ENCODE measurements at regions not wholly inside any gene's neighbourhood (a gene's known extent, or its start where the extent isn't known, plus 50 kb on each side); places are given as distances from the start of the nearest gene placed in this dataset.

GRCh38 chr19:31947436-31948115 is 397.8 kb upstream of the ZNF507 start:
- H3K4me1 ChIP-seq (ENCODE audit: control insufficient read depth, insufficient read depth, low read length): no peaks in the 10 kb centered on the region
- no peak overlapping the region for H3K4me3 ChIP-seq (ENCODE audit: low read length)
- no peak overlapping the region for H3K9ac ChIP-seq (ENCODE audit: low read depth, low read length)
- H3K27me3 ChIP-seq (ENCODE audit: control insufficient read depth, insufficient read depth, low read length): no peaks in the 10 kb centered on the region
- H3K36me3 ChIP-seq (ENCODE audit: insufficient read depth, low read length): no peaks in the 10 kb centered on the region
- peaks cover 4% of the 10 kb centered on the region for H3K9me3 ChIP-seq (replicated peaks; ENCODE audit: low read length)
- no peak overlapping the region for H3K4me2 ChIP-seq (ENCODE audit: low read length)

- H3K4me1 ChIP-seq (ENCODE audit: control insufficient read depth, insufficient read depth, low read length): no peaks in the 10 kb centered on the region
- H3K9ac ChIP-seq (ENCODE audit: low read depth, low read length): no peak overlapping the region
- H3K9me3 ChIP-seq (replicated peaks; ENCODE audit: low read length): peaks cover 4% of the 10 kb centered on the region
- H3K4me2 ChIP-seq (ENCODE audit: low read length): no peak overlapping the region
- H3K4me3 ChIP-seq (ENCODE audit: low read length): no peak overlapping the region
- no peaks in the 10 kb centered on the region for H3K27me3 ChIP-seq (ENCODE audit: control insufficient read depth, insufficient read depth, low read length)
- H3K36me3 ChIP-seq (ENCODE audit: insufficient read depth, low read length): no peaks in the 10 kb centered on the region
Observed at GRCh38 chr19:31952693-31953092, 392.7 kb upstream of the ZNF507 start.

GRCh38 chr19:31955061-31955460 is 390.3 kb upstream of the ZNF507 start:
- H3K9me3 ChIP-seq (replicated peaks; ENCODE audit: low read length): no peaks in the 10 kb centered on the region
- no peak overlapping the region for H3K9ac ChIP-seq (ENCODE audit: low read depth, low read length)
- H3K4me1 ChIP-seq (ENCODE audit: control insufficient read depth, insufficient read depth, low read length): no peaks in the 10 kb centered on the region
- H3K4me3 ChIP-seq (ENCODE audit: low read length): no peak overlapping the region
- H3K4me2 ChIP-seq (ENCODE audit: low read length): no peak overlapping the region
- H3K36me3 ChIP-seq (ENCODE audit: insufficient read depth, low read length): no peaks in the 10 kb centered on the region
- H3K27me3 ChIP-seq (ENCODE audit: control insufficient read depth, insufficient read depth, low read length): no peaks in the 10 kb centered on the region

GRCh38 chr19:31955884-31956283 is 389.5 kb upstream of the ZNF507 start:
- Histone ChIP-seq H3K4me1 (ENCODE audit: control insufficient read depth, insufficient read depth, low read length) (no peaks in the 10 kb centered on the region), H3K9me3 (replicated peaks; ENCODE audit: low read length) (no peaks in the 10 kb centered on the region), H3K4me2 (ENCODE audit: low read length) (no peak overlapping the region), H3K36me3 (ENCODE audit: insufficient read depth, low read length) (no peaks in the 10 kb centered on the region), H3K4me3 (ENCODE audit: low read length) (no peak overlapping the region), H3K9ac (ENCODE audit: low read depth, low read length) (no peak overlapping the region), H3K27me3 (ENCODE audit: control insufficient read depth, insufficient read depth, low read length) (no peaks in the 10 kb centered on the region)

- H3K27me3 ChIP-seq (ENCODE audit: control insufficient read depth, insufficient read depth, low read length): no peaks in the 10 kb centered on the region
Observed at GRCh38 chr19:31956771-31957392, 388.5 kb upstream of the ZNF507 start.

GRCh38 chr19:31957711-31958110 is 387.7 kb upstream of the ZNF507 start:
- Histone ChIP-seq H3K9ac (ENCODE audit: low read depth, low read length) (no peak overlapping the region), H3K27me3 (ENCODE audit: control insufficient read depth, insufficient read depth, low read length) (no peaks in the 10 kb centered on the region)

More at GRCh38 chr19:31956771-31957392, 388.5 kb upstream of the ZNF507 start:
- Histone ChIP-seq H3K4me3 (ENCODE audit: low read length) (no peak overlapping the region), H3K36me3 (ENCODE audit: insufficient read depth, low read length) (no peaks in the 10 kb centered on the region), H3K4me1 (ENCODE audit: control insufficient read depth, insufficient read depth, low read length) (no peaks in the 10 kb centered on the region), H3K9me3 (replicated peaks; ENCODE audit: low read length) (no peaks in the 10 kb centered on the region), H3K4me2 (ENCODE audit: low read length) (no peak overlapping the region), H3K9ac (ENCODE audit: low read depth, low read length) (no peak overlapping the region)

GRCh38 chr19:31959527-31960018 is 385.8 kb upstream of the ZNF507 start:
- Histone ChIP-seq H3K9me3 (replicated peaks; ENCODE audit: low read length) (no peaks in the 10 kb centered on the region), H3K27me3 (ENCODE audit: control insufficient read depth, insufficient read depth, low read length) (no peaks in the 10 kb centered on the region), H3K4me1 (ENCODE audit: control insufficient read depth, insufficient read depth, low read length) (no peaks in the 10 kb centered on the region), H3K9ac (ENCODE audit: low read depth, low read length) (no peak overlapping the region), H3K4me3 (ENCODE audit: low read length) (no peak overlapping the region), H3K4me2 (ENCODE audit: low read length) (no peak overlapping the region), H3K36me3 (ENCODE audit: insufficient read depth, low read length) (no peaks in the 10 kb centered on the region)

More at GRCh38 chr19:31957711-31958110, 387.7 kb upstream of the ZNF507 start:
- no peaks in the 10 kb centered on the region for H3K4me1 ChIP-seq (ENCODE audit: control insufficient read depth, insufficient read depth, low read length)
- no peak overlapping the region for H3K4me2 ChIP-seq (ENCODE audit: low read length)
- H3K4me3 ChIP-seq (ENCODE audit: low read length): no peak overlapping the region
- H3K9me3 ChIP-seq (replicated peaks; ENCODE audit: low read length): no peaks in the 10 kb centered on the region
- H3K36me3 ChIP-seq (ENCODE audit: insufficient read depth, low read length): no peaks in the 10 kb centered on the region

GRCh38 chr19:31960474-31960873 is 384.9 kb upstream of the ZNF507 start:
- Histone ChIP-seq H3K9me3 (replicated peaks; ENCODE audit: low read length) (no peaks in the 10 kb centered on the region), H3K9ac (ENCODE audit: low read depth, low read length) (no peak overlapping the region), H3K4me3 (ENCODE audit: low read length) (no peak overlapping the region), H3K36me3 (ENCODE audit: insufficient read depth, low read length) (no peaks in the 10 kb centered on the region), H3K4me1 (ENCODE audit: control insufficient read depth, insufficient read depth, low read length) (no peaks in the 10 kb centered on the region), H3K4me2 (ENCODE audit: low read length) (no peak overlapping the region), H3K27me3 (ENCODE audit: control insufficient read depth, insufficient read depth, low read length) (no peaks in the 10 kb centered on the region)

GRCh38 chr19:31961191-31961590 is 384.2 kb upstream of the ZNF507 start:
- Histone ChIP-seq H3K27me3 (ENCODE audit: control insufficient read depth, insufficient read depth, low read length) (no peaks in the 10 kb centered on the region), H3K4me2 (ENCODE audit: low read length) (no peak overlapping the region), H3K4me1 (ENCODE audit: control insufficient read depth, insufficient read depth, low read length) (no peaks in the 10 kb centered on the region), H3K9me3 (replicated peaks; ENCODE audit: low read length) (no peaks in the 10 kb centered on the region), H3K9ac (ENCODE audit: low read depth, low read length) (no peak overlapping the region), H3K36me3 (ENCODE audit: insufficient read depth, low read length) (no peaks in the 10 kb centered on the region), H3K4me3 (ENCODE audit: low read length) (no peak overlapping the region)

GRCh38 chr19:31961667-31962066 is 383.7 kb upstream of the ZNF507 start:
- no peak overlapping the region for H3K4me3 ChIP-seq (ENCODE audit: low read length)
- no peak overlapping the region for H3K4me2 ChIP-seq (ENCODE audit: low read length)
- no peaks in the 10 kb centered on the region for H3K36me3 ChIP-seq (ENCODE audit: insufficient read depth, low read length)
- H3K9me3 ChIP-seq (replicated peaks; ENCODE audit: low read length): no peaks in the 10 kb centered on the region
- H3K4me1 ChIP-seq (ENCODE audit: control insufficient read depth, insufficient read depth, low read length): no peaks in the 10 kb centered on the region
- H3K9ac ChIP-seq (ENCODE audit: low read depth, low read length): no peak overlapping the region
- no peaks in the 10 kb centered on the region for H3K27me3 ChIP-seq (ENCODE audit: control insufficient read depth, insufficient read depth, low read length)

GRCh38 chr19:31962561-31962996 is 382.8 kb upstream of the ZNF507 start:
- Histone ChIP-seq H3K9me3 (replicated peaks; ENCODE audit: low read length) (no peaks in the 10 kb centered on the region), H3K4me2 (ENCODE audit: low read length) (no peak overlapping the region), H3K36me3 (ENCODE audit: insufficient read depth, low read length) (no peaks in the 10 kb centered on the region), H3K4me3 (ENCODE audit: low read length) (no peak overlapping the region), H3K27me3 (ENCODE audit: control insufficient read depth, insufficient read depth, low read length) (no peaks in the 10 kb centered on the region), H3K4me1 (ENCODE audit: control insufficient read depth, insufficient read depth, low read length) (no peaks in the 10 kb centered on the region), H3K9ac (ENCODE audit: low read depth, low read length) (no peak overlapping the region)

GRCh38 chr19:31963746-31964145 is 381.7 kb upstream of the ZNF507 start:
- Histone ChIP-seq H3K9ac (ENCODE audit: low read depth, low read length) (no peak overlapping the region), H3K36me3 (ENCODE audit: insufficient read depth, low read length) (no peaks in the 10 kb centered on the region), H3K4me1 (ENCODE audit: control insufficient read depth, insufficient read depth, low read length) (no peaks in the 10 kb centered on the region), H3K27me3 (ENCODE audit: control insufficient read depth, insufficient read depth, low read length) (no peaks in the 10 kb centered on the region), H3K4me2 (ENCODE audit: low read length) (no peak overlapping the region), H3K9me3 (replicated peaks; ENCODE audit: low read length) (no peaks in the 10 kb centered on the region), H3K4me3 (ENCODE audit: low read length) (no peak overlapping the region)

All from skeletal muscle satellite cell (primary cell).